Transverse colon (tissue), 4 donors: ENCODE measurements at regions not wholly inside any gene's neighbourhood (a gene's known extent, or its start where the extent isn't known, plus 50 kb on each side); places are given as distances from the start of the nearest gene placed in this dataset.
A peak's percentile ranks its signal among the peaks of the same experiment; 100 is the strongest.

ENCODE experiments used
- POLR2AphosphoS5 ChIP-seq, 3 donors: sonication (generic); formaldehyde crosslinking; IDR thresholded peaks; one replicate each; pipeline ENCODE4 v1.6.1; 2016; ENCODE audit warnings: antibody characterized with exemption in 3 of 3
- TF ChIP-seq, protein P1 (sequence below), 5 experiments: fragments of 200-600 bp in 3 of 5; fragments of 450-650 bp in 2 of 5; sonication (generic) in 3 of 5; IDR thresholded peaks; 1 replicate in 2 of 5; 2 replicates in 3 of 5; pipeline ENCODE4 v1.5.1; 2016 to 2017; ENCODE audit warnings: antibody characterized with exemption in 5 of 5, inconsistent platforms in 3 of 5, mild to moderate bottlenecking in 2 of 5, moderate library complexity in 1 of 5

DNA sequence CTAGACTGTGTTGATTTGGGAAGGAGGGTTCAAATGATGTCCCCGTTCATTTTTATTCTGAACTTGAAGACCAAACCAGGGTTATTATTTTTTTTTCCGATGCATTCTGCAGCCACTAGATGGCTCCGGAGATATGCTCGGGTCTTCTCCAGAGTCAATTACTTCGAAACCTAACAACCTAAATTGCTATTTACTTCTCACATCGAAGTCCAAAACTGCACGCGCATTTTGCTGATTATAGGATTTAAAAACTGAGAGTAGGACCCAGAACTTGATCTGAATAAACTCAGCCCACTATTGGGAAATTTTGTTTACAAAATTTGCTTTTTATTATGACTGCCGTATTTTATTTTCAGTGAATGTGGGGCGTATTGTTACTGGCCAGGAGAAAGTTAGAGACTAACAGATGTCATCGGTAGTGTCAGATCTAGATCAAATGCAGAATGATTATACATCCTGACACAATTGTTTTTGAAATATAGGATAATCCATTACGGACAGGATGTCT, 263.8 kb downstream of the HS3ST3A1 start:
- TF ChIP-seq POLR2AphosphoS5 (IDR thresholded peaks at IDR 0.05): no peak
- TF ChIP-seq, protein P1, sequence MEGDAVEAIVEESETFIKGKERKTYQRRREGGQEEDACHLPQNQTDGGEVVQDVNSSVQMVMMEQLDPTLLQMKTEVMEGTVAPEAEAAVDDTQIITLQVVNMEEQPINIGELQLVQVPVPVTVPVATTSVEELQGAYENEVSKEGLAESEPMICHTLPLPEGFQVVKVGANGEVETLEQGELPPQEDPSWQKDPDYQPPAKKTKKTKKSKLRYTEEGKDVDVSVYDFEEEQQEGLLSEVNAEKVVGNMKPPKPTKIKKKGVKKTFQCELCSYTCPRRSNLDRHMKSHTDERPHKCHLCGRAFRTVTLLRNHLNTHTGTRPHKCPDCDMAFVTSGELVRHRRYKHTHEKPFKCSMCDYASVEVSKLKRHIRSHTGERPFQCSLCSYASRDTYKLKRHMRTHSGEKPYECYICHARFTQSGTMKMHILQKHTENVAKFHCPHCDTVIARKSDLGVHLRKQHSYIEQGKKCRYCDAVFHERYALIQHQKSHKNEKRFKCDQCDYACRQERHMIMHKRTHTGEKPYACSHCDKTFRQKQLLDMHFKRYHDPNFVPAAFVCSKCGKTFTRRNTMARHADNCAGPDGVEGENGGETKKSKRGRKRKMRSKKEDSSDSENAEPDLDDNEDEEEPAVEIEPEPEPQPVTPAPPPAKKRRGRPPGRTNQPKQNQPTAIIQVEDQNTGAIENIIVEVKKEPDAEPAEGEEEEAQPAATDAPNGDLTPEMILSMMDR (IDR thresholded peaks at IDR 0.05): peak; percentile 64 to 71 (median 70)
